ENCODE measurements at regions not wholly inside any gene's neighbourhood (a gene's known extent, or its start where the extent isn't known, plus 50 kb on each side); places are given as distances from the start of the nearest gene placed in this dataset.
A peak's percentile ranks its signal among the peaks of the same experiment; 100 is the strongest.

DNA sequence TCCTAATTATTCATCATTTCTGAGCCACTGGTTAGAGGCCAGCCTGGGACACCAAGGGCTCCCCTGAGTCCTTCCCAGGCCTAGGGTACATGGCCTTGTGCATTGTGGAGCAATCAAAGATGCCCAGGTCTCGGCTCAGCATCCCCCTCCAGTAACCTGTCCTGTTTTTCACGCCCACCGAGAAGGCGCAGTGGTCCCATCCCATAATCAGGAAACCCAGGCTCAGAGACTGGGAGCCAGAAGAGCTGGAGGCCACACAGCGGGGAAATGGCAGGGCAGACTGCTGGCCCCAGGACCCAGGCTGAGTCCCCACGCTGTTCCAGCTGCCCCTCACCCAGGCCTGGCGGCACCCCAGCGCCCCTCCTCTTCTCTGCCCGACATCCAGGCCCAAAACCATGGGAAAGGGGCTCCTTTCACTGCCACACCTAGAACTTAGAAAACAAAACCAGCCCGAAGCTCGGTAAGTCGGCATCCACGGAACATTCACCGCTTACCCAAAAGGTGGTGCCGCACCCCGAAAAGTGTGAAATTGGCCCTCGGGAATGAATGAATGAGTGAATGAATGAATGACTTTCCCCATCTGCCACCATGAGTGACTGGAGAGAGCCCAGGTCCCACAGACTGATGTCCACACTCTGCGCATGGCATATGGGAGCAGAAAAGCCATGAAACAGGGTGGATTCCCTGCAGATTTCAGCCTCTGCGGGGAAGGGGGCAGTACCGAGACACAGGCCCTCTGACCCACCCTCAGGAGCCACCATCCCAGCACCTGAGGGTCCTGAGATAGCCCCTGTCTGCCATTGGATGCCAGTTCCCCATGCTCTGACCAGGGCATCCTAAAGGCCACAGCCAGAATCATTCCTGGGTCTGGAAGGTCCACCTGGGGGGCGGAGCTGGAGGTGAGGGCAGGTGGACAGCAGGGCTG, 132.5 kb downstream of the OLFM1 start:
- DNase-seq (ENCODE audit: low spot score): no peak

DNA sequence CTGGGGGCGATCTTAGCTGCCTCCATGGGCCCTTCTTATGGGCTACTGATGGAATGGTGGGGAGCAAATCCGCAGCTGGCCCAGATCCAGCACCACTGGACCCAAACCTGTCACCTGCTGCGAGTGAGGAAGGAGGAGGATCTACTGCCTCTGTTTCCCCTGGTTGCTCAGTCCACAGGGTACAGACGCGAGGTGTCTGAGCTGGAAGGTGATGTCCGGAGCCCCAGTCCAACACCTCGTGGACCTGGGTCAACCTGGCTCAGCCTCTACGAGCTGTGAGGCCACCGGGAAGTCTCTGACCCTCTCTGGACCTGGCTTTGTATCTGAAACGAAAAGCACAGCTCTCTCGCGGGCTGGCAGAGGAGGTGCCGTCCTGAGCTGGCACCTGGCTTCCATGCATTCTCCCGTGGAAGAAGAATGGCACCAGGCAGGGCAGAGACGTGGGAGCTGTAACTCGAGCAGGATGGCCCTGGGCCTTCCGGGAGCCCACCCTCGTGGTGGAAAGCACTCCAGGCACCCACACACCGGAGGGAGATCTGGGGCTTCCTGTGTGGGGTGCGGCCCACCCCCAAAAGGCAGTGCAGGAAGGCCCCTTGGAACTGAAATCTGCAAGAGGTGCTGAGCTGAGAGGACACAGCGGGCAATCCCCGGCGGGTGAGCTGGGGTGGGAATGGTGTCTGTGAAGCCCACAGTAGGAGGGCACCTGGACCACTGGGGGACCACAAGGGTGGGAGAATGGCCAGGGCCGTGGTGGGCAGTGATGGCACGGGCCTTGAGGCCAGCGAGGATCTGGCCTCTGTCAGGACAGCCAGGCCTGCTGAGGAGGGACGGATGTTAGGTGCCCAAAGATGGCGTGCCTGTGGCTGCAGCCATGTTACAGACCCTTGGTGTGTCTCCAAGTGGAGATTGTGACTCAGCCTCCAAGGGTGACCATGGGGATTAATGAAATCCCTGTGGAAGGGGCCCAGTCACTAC, 133.4 kb downstream of the OLFM1 start:
- no peak for DNase-seq (ENCODE audit: low spot score)

DNA sequence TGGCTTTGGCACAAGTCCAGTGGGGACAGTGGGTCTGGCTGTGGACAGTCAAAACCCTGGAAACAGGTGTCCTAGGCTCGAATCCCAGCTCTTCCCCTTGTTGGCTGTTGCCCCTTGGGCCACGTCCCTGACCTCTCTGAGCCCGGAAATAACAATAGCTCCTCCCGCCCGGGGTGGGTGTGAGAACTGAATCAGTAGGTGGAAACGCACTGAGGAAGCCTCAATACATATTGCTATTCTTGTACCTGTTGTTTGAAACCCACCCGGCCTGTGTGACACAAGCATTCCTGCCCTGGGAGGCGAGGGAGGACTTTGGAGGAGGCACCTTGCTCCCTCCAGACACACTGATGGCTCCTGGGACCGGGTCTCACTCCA, 134.1 kb downstream of the OLFM1 start:
- DNase-seq (ENCODE audit: low spot score): no peak

DNA sequence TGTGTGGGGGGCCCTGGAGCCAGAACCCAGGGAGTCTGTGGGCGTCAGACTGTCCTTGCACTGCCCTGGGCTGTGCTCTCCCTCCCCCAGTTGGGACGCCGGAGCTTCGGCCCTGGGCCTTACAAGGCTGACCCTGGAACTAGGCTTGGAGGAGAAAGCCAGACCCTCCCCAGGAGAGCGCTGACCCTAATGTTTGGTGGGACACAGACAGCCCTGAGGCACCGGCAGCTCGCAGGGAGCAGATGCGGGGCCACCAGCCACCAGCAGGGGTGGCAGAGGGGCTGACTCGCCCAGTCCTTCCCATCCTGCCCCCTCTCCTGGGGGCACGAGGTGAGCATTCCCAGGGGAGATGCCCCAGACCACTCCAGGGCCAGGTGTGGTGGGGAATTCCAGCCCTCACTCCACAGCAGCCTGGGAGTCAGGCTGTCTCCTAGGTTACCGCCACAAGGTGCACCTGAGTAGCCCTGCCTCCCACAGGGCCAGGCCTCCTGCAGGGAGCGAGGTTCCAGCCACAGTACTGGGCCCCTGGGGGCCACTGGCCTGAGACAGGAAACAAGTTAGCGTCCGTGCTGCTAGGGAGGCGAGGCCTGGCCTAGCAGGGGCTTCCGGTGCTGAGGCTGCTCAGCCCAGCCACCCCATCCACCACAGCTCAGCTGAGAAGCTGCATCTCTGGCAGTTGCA, 134.6 kb downstream of the OLFM1 start:
- DNase-seq (ENCODE audit: low spot score): peak; percentile 26

DNA sequence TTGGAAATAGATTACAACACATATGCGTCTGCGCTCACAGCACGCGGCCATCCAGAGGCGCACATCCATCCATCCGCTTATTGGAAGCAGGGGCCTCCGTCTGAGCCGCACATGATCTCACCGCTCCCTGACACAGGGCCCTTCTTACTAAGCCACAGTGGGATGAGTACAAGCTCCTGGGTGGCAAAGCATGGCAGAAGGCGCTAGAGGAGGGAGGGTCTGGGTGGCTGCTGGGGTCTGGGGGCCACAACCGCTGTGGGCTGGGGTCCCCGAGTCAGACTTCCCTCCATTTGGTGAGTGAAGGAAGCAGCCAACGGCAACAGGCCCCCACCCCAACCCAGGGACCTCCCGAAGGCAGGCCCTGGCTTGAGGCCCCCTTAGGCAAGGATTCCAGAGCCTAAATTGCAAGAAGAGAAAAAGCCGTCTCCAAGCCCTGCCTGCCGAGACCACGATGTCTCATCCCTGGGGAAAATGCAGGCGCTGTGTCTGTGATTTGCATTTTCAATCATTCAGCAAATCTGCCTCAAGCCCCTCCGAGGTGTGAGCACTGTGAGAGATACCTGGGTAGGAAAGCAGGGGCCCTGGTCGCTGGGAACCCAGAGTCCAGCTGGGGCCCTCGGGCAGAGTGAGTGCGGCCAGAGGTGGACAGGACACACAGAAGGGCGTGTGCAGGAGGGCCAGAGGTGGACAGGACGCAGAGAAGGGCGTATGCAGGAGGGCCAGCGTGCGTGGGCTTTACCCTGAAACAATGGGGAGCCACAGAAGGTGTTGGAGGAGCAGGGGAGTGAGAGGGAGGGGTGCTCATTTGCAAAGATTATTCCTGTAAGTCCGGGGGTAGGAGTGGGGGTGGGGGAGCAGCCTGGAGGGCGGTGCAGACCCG, 135.7 kb downstream of the OLFM1 start:
- peak; percentile 23 for DNase-seq (ENCODE audit: low spot score)

DNA sequence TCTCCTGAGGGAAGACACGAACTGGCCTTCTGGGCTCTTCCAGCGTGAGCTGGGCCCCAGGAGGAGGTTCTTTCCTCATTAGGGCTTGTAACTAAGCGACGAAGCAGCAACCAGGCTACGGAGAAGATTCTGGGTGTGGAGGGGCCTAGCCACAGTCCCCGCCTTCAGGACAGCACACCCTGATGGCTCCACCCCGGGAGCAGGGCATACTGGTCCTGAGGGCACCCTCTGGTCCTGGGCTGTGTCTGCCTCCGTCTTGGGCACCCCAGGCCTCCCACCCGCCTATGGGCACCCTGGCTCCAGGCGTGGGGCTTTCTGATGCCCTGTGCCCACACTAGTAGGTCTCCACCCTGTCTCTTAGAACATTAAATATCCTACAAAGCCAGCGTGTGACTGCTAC, 136.4 kb downstream of the OLFM1 start:
- DNase-seq (ENCODE audit: low spot score): no peak

DNA sequence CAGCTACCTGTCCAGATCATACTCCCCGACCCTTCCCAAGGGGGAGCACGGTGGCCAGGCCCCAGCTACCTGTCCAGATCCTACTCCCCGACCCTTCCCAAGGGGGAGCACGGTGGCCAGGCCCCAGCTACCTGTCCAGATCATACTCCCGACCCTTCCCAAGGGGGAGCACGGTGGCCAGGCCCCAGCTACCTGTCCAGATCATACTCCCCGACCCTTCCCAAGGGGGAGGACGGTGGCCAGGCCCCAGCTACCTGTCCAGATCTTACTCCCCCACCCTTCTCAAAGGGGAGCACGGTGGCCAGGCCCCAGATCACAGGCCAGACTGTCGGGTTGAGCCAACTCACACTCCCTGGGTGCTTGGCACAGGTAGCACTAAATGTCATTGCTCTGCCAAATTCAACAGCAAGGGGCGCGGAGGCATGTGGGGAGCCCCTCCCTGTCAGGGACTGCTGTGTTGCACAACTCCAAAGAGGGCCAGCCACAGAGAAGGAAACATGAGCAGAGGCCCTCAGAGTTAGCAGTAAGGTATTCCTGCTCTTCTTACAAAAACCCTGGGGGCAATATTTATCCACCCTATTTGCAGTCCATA, 136.9 kb downstream of the OLFM1 start:
- DNase-seq (ENCODE audit: low spot score): no peak

DNA sequence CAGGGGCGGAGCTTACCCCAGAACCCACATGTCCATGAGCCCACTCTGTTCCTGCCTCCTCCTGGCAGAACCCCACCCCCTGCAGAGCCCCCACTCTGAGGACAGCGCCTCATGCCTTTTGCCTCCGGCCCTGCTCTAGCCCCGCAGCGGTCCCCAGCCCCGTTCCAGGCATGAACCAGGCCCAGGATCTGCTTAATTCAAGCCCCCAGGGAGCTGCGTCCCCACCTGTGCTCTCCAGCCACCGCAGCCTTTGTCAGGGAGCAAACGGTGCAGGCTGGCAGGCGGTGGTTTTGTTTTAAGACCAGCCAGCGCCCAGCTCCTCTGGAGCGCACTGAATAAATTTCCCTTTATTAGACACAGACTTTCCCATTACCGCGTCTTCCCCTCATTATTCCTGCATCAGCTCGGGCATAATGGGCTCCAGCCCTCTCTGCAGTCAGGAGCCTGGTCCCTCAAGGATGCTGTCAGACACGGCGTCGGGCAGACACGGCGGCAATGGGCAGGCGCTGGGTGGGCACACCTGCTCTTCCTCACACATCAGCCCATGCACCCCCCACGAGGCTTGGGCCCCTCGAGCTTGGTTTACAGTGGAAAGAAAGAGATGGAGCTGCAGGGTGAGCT, 137.6 kb downstream of the OLFM1 start:
- peak; percentile 28 for DNase-seq (ENCODE audit: low spot score)

DNA sequence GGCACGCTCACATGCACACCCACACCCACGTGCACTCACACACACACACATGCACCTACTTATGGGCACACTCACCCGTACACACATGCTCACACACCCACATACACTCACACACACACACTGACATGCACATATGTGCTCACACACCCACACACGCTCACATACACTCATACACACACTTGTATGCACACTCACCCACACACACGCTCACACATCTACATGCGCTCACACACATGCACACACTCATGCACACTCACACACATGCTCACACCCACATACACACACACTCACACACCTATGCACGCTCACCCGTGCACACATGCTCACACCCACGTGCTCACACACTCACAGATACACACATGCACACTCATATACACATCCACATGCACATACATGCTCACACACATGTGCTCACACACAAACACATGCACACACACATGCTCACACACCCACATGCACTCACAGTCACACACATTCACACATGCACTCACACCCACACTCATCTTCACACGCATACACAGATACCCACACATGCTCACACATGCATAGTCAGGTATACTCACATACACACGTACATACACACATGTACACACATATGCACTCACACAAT, 138.3 kb downstream of the OLFM1 start:
- no peak for DNase-seq (ENCODE audit: low spot score)

DNA sequence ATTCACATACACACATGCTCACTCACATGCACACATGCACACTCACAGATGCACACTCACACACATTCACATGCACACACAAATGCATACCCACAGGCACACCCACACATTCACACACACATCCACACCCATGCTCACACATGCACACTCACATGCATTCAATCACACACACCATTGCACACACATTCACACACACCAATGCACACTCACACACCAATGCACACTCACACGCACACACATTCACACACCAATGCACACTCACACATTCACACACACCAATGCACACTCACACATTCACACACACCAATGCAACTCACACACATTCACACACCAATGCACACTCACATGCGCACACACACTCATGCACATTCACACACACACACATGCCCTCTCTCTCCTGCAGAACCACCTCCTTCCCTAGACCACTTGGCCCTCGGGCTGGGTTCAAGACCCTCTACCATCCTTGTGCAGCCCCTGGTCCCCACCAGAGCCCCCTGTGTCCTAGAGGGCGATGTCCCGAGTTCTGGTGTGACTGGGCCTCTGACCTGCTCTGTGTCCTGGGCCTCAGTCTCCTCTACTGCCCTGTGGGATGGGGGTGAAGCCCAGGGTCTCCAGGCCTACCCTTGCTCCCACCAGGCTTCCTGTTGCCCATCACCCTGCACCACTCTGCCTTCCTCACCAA, 139.0 kb downstream of the OLFM1 start:
- DNase-seq (ENCODE audit: low spot score): no peak

DNA sequence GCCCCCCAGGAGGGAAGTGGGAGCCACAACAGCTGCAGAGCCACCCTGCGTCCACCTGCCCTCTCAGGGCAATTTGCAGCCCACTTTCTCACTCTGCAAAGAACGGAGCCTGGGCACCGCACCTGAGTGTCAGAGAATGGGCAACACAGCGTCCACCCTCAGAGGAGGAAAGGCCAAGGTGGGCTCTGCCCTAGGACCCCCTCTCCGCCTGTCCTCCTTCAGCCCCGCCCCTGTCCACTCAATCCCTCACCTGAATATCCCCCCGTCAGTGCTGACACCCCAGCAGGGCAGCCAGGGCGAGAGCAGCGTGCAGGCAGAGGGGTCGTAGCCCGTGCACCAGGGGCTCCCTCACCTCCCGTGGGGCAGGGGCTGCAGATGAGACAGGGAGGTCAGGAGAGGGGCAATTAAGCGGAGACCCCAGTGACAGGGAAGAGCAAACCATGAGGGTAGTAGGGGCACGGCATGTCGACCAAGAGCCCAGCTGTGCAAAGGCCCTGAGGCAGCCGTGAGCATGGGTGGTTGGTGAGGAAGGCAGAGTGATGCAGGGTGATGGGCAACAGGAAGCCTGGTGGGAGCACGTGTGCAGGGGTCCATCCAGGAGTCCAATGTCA, 140.3 kb downstream of the OLFM1 start:
- no peak for DNase-seq (ENCODE audit: low spot score)

DNA sequence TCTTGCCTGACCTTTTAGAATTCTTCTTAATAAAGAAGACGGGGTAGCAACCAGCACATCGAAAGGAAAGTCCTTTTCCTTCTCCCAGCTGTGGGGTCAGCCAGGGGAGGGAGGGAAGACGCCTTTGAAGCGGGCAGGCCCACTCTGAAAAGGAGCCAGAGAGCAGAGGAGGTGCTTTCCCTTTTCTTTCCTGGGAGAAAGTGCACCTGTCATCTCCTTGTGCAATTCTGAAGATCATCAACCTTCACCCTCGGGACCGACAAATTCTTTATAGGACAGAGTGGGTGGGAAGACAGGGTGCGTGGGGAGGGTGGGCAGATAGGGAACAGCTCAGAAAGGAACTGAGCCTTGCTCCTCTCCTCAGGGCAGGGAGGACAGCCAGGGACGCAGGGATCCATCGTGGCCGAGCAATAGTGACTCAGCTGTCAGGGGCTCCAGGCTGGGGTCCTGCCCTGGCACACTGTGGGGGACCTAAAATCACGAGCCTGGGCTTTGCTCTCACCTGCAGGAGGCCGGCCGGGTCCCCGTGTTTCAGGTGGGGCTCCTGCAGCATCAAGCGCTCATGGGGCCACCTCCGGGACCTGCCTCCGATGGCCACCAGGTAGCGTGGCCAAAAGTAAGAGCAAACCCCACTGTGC, 141.0 kb downstream of the OLFM1 start:
- DNase-seq (ENCODE audit: low spot score): no peak

DNA sequence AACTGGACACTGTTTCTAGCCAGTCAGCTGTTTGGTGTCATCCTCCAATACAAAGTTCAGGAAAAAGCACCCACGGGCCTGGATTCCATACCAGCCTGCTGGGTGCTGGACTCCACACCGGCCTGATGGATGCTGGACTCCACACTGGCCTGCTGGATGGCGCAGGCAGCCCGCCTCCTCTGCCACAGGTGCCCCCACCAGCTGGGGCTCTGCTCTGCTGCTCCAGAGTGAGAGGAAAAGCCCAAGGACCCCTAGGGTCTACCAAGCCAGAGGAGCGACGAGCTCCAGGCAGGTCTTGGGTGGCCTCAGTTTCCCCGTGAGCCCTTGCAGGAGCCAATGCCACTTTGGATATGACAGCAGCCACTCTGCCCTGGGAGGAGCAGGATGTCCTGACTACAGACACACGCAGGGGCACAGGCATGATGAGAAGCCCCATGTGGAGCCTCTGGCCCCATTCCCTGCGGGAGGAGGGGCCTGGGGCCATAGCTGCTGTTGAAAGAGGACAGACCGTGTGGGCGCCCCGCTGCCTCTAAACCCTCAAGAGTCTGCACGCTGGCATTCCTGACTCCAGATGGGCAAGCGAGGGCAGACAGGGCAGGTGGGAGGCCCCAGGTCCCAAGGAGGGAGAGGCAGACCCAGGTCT, 141.6 kb downstream of the OLFM1 start:
- DNase-seq (ENCODE audit: low spot score): no peak

DNA sequence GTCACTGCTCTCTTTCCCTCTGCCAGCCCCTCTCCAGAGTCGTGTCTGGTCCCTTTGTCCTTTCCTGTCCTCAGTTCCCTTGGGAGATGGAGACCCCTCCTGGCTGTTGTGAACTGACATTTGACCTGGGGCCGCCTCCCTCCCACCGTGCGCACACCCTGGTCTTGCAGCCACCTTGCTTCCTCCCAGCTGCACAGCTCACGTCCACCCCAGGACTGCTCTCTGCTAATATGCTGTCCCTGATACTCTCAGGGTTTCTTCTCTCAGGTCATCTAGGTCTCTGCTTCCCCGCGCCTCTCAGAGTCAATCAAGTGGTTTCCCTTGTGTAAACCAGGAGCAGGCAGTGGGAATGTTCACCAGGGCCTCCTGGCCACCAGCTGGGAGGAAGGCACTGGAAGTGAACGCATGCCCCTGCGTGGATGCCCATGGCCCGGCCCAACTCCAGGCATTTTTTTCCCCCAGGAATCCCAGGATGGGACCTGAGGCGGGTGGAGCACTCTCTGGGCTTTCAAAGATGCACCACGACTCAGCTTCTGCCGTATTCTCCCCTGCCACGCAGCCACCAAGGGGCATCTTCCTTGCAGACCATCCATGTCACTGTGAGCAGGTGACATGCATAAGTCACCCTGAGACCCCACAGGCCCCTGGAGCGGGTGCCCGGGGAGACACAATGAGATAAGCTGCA, 142.4 kb downstream of the OLFM1 start:
- DNase-seq (ENCODE audit: low spot score): peak; percentile 48

DNA sequence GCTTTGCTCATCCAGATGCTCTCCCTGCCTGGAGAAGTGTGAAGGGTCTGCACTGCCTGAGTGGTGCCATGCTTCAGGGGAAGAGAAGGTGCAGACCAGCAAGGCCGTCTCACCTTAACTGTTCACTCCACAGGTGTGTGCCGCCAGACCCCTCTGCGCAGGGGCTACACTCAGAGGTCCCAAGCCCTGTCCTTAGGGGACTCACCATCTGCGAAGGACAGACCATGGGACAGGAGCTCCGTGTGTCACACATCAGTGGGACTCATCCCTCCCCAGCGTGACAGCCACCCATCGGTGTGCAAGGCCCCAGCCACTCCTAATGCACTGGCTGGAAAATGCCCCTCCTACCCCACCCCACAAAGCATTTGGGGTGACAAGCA, 142.9 kb downstream of the OLFM1 start:
- no peak for DNase-seq (ENCODE audit: low spot score)

DNA sequence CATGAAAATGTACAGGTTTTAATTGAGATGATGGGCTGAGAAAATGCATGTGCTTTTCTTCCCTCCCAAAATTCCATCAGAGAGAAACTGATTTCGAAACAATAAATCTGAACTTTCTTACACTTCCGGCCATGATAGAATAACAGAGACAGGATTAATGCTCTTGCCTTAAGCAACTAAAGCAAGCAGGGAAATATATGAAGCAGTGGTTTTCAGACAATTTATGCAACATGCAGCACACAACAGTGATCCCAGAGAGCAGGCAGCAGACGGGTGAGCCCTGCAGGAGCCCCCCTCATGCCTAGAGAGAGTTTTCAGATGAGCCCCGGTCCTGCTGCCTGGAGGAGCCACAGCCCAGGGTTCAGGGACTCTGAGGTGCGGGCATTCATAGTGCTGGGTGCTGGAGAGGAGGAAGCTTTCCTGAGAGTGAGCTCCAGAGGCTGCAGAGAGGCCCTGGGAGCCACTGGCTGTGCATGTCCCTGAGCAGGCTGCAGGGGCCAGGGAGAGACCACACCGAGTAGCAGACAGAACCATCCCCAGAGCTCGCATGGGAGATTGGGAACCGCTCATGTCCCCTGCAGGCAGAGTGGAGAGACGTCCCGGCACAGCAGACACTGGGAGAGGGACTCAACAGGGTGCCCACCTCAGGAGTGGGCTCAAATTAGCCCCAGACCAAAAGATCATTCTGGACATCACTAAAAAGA, 143.5 kb downstream of the OLFM1 start:
- DNase-seq (ENCODE audit: low spot score): no peak

Data from SK-N-DZ (cell line).